ENCODE measurements at regions not wholly inside any gene's neighbourhood (a gene's known extent, or its start where the extent isn't known, plus 50 kb on each side); places are given as distances from the start of the nearest gene placed in this dataset.

DNA sequence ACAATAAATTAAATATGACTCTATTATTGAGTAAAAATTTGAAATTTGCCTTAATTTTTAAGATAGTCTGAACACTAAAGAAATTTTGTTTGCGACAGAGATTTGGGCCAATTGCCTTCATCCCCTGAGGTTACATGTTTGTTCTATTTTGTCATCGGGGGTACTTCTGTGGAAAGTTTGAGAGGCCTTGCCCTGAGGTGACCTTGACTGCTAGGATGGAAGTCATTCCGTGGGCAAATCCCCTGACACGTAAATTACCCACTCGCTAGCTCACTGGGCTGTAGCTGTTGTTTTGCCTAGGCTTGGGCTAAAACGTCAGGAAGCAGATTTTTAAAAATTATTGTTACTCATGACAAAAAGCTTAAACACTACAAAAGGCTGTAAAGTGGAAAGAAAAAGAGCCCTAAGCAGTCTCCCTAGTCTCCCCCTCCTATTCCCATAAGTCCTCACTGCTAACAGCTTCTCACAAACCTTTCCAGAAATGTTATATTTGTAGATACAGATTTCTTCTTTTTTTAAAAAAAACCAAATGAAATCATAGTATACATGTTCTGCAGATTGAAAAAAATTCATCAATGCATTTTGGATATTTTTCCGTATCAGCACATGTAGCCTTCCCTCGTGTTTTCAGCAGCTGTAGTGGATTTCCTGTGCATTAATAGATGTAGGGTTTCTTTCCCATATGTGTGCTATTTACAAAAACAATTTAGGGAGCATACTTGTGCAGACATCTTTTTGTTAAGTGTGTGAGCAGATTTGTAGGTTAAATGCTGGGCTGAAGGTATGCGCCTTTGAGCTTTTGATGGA is 142.7 kb downstream of the MRPS6 start:
- Histone ChIP-seq H3K4me1 (ENCODE audit: control insufficient read depth in 1 of 2, insufficient read depth in 1 of 2, low read depth in 1 of 2, low read length in 1 of 2) (no peaks in the 10 kb centered on the region), H3K27me3 (no peaks in the 10 kb centered on the region), H3K9me3 (no peaks in the 10 kb centered on the region), H3K4me3 (ENCODE audit: low read depth in 1 of 2, low read length in 1 of 2) (no peak overlapping the region), H3K36me3 (peaks cover 10% of the 10 kb centered on the region), H3K27ac (no peak overlapping the region)
- TF ChIP-seq CTCF (IDR thresholded peaks at IDR 0.05) = no peak

GRCh38 chr21:34216718-34217032 is 143.3 kb downstream of the MRPS6 start:
- no peak for TF ChIP-seq CTCF (IDR thresholded peaks at IDR 0.05)
- H3K9me3 ChIP-seq = no peaks in the 10 kb centered on the region
- H3K4me3 ChIP-seq (ENCODE audit: low read depth in 1 of 2, low read length in 1 of 2) = no peak overlapping the region
- H3K4me1 ChIP-seq (ENCODE audit: control insufficient read depth in 1 of 2, insufficient read depth in 1 of 2, low read depth in 1 of 2, low read length in 1 of 2) = no peaks in the 10 kb centered on the region
- H3K27ac ChIP-seq = no peak overlapping the region
- peaks cover 10% of the 10 kb centered on the region for H3K36me3 ChIP-seq
- H3K27me3 ChIP-seq = no peaks in the 10 kb centered on the region

- H3K27me3 ChIP-seq = no peaks in the 10 kb centered on the region
- H3K9me3 ChIP-seq = no peaks in the 10 kb centered on the region
- TF ChIP-seq CTCF (IDR thresholded peaks at IDR 0.05) = no peak
- peaks cover 10% of the 10 kb centered on the region for H3K36me3 ChIP-seq
- no peak overlapping the region for H3K4me3 ChIP-seq (ENCODE audit: low read depth in 1 of 2, low read length in 1 of 2)
- no peak overlapping the region for H3K27ac ChIP-seq
- H3K4me1 ChIP-seq (ENCODE audit: control insufficient read depth in 1 of 2, insufficient read depth in 1 of 2, low read depth in 1 of 2, low read length in 1 of 2) = no peaks in the 10 kb centered on the region
Observed at GRCh38 chr21:34217263-34217662, 143.9 kb downstream of the MRPS6 start.

- Histone ChIP-seq H3K4me1 (ENCODE audit: control insufficient read depth in 1 of 2, insufficient read depth in 1 of 2, low read depth in 1 of 2, low read length in 1 of 2) (no peaks in the 10 kb centered on the region), H3K27ac (no peak overlapping the region)
Observed at GRCh38 chr21:34219334-34220060, 144.3 kb upstream of the KCNE2 start.

GRCh38 chr21:34220556-34221195 is 143.1 kb upstream of the KCNE2 start:
- Histone ChIP-seq H3K27me3 (no peaks in the 10 kb centered on the region), H3K4me3 (ENCODE audit: low read depth in 1 of 2, low read length in 1 of 2) (no peak overlapping the region), H3K27ac (no peak overlapping the region), H3K36me3 (peaks cover 10% of the 10 kb centered on the region), H3K9me3 (no peaks in the 10 kb centered on the region), H3K4me1 (ENCODE audit: control insufficient read depth in 1 of 2, insufficient read depth in 1 of 2, low read depth in 1 of 2, low read length in 1 of 2) (no peaks in the 10 kb centered on the region)
- no peak for TF ChIP-seq CTCF (IDR thresholded peaks at IDR 0.05)

More at GRCh38 chr21:34219334-34220060, 144.3 kb upstream of the KCNE2 start:
- no peak overlapping the region for H3K4me3 ChIP-seq (ENCODE audit: low read depth in 1 of 2, low read length in 1 of 2)
- TF ChIP-seq CTCF (IDR thresholded peaks at IDR 0.05) = no peak
- H3K9me3 ChIP-seq = no peaks in the 10 kb centered on the region
- peaks cover 10% of the 10 kb centered on the region for H3K36me3 ChIP-seq
- no peaks in the 10 kb centered on the region for H3K27me3 ChIP-seq

All from neutrophil (primary cell).